Effector CD8-positive, alpha-beta T cell (primary cell): ENCODE measurements at regions not wholly inside any gene's neighbourhood (a gene's known extent, or its start where the extent isn't known, plus 50 kb on each side); places are given as distances from the start of the nearest gene placed in this dataset.

Experiments
- DNase-seq: peaks from one replicate; lab custom pipeline; 2025; lab: John Stamatoyannopoulos, UW

DNA sequence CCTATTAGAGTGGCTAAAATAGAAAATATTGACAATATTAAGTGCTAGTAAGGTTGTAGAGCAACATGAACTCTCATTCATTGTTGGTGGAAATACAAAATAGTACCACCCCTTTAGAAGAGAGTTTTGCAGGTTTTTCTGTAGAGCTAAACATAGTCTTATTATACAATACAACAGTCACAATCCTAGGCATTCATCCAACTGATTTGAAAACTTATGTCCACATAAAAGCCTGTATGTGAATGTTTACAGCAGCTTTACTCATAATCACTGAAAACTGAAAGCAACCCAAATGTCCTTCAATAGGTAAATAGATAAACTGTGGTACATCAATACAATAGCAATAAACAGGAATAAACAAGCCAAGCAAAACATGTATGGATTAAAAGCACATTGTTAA lies 127.2 kb upstream of the PRNP start:
- DNase-seq: no peak

DNA sequence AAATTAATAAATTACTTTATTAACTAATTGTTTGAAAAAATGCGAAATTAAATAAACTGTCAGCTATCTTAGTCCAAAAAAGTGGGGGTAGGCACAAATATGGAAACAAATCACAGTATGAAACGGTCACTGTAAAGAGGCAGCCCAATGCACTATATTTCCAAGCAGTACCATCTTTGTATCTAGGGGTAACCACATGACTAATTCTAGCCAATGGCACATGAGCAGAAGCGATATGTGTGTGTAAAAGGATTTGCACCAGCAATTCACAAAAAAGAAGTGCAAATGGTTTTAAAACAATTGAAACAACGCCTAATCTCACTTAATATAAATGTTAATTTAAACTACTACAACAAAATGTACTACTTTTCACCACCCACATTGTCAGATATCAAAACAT lies 129.5 kb upstream of the PRNP start:
- no peak for DNase-seq

DNA sequence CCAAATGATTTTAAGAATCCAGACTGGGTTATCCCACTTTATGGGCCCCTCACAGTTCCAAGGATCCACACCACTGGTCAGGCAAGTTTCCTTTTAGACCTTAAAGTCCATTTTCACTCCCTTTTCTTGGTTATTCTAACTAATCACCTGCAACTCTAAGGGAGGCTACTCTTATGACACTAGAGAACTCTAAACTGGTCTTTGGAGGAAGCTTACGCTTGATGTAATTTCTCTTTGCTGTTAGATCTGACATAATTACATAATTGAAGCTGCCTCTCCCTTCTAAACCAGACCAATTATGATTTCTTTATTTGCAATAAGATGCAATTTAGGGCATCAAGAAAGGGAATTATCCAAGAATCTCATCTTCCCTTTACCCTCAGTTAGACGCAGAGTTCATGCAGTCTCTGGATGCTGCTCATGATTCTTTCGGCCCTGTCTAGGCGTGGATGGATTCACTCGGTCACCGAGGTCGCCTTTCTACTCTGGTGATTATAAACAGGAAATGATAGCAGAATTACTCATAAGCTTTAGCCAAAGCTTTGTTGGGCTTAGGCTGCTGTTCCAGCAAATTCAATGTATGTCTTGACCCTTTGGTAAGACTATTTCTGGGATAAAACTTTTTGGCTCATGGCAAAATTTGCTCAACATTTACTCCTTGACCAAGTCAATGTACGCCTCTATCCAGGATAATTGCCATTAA lies 130.9 kb upstream of the PRNP start:
- no peak for DNase-seq

DNA sequence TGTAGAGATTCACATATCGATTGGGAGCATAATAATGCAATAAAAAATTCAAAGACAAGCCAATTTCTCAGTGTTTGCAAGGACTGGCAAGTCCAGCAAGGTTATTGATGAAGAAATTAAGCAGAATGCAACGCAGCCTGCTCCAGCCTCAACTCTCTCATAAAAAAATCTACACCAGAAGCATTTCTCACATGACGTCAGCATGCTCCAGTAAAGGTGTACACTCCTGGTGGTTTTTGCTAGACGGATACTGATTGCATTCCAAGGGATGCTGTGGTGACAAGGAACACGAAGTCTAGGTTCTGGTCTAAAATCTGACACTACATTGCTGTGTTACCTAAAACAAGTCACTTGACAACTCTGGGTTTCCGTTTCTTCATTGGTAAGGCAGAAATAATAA lies 131.9 kb upstream of the PRNP start:
- no peak for DNase-seq

DNA sequence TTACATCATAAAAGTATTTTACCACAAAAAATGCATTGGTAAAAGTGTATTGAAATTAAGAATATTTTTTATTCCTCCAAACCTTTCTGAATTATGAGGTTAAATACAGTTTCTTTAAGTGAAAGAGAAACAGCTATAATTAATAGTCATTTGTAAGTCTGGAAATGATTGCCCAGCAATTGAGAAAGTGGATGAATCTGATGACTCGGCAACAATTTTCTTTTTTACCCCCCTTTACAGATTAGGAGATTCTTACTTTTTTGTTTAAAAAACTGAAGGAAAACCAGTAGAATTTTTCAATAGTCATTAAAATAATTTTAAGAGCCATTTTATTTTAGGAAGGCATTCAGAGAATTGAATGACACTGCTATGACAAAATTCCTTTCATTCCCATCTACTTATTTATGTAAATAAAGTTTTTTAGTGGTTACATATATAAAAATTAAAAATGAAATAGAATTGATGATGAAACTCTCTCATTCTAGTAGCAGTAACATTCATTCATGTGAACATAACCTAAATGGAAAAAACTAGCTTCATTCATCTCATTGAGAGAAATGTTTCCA lies 134.1 kb upstream of the PRNP start:
- no peak for DNase-seq

DNA sequence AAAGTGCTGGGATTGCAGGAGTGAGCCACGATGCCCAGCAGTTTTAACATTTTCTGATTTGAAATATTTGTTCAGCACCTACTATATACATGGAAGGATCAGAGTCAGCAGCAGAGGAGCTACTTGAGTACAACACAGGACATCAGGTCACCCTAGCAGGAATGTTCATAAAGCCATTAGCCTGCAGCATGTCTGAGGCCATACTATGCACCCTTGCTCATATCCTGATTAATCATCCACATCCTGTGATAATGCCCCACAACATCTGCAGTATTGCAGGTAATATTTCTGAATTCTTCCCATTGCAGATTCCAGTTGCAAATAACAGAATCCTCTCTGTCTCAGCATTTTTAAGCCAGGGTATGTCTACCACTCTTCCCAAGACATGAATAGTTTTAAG lies 135.5 kb upstream of the PRNP start:
- no peak for DNase-seq

DNA sequence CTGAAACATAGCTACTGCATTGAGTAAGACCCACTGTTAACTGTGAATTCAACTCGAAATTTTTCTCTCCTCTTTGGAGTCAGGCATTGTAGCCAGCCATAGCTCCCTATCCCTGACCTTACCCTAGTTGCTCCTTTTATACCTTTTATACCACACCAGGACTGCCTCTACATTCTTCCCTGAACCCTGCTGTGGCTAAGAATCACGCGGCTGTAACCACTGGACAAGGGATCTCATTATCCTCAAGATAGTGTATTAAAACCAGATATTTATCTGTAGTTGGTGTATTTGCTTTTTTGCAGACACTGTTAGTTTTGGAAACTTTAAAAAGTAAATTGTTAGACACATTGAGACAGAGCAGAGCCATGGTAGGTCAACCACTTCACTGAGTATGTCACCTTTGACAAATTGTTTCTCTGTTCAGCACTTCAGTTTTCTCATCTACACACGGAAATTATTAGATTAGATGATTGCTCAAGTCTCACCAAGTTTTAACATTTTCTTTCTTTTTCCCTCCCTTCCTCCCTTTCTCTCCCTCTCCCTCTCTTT lies 136.5 kb upstream of the PRNP start:
- DNase-seq: no peak

DNA sequence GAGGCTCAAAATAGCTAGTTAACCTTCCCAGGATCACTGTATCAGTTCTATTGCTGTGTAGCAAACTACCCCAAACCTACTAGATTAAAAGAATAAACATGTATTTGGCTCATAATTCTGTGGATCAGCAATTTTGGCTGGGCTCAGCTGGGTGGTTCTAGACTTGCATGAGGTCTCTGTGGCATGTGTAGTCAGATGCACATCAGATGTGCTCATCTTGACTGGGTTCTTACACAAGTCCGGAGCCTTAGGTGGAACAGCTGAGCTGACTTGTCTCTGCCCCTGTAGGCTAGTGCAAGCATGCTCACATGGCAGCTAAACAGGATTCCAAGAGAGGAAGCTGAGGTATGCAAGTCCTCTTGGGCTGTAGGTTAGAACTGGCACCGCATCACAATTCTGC lies 137.7 kb upstream of the PRNP start:
- DNase-seq: no peak

DNA sequence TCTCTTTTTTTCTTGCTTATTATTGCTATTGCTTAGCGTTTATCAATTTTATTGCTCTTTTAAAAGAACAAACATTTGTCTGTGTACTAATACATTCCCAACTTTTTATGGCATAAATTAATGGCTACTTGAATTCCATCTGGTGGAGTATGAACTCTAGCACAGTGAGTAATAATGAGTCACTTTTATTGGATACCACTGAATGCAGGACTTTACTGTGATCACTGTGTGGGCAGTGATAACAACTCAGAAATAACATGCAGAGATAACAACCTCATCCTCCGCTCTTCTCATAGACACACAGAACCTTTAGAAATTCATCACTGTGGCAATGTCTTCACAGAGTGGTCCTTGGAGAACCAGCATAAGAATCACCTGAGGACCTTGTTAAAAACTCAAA lies 139.5 kb upstream of the PRNP start:
- DNase-seq: no peak

DNA sequence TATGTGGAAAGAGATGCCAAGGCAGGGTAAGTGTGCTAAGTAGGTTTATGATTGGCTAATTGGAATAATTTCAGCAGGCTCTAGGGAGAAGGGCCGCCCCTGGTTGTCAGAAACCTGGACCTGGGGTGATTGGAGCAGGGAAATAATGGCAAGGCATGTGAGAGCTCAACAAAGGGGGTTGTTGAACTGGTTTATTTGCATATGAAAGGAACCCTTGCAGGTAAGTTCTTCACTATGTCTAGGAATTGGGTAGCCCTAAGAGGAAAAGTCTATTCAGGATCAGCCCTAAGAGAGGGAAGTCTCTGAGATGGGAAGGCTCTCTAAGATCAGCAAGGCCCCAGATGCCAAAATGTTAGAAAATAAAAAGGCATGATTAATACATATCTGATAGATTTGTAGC lies 139.9 kb upstream of the PRNP start:
- no peak for DNase-seq

DNA sequence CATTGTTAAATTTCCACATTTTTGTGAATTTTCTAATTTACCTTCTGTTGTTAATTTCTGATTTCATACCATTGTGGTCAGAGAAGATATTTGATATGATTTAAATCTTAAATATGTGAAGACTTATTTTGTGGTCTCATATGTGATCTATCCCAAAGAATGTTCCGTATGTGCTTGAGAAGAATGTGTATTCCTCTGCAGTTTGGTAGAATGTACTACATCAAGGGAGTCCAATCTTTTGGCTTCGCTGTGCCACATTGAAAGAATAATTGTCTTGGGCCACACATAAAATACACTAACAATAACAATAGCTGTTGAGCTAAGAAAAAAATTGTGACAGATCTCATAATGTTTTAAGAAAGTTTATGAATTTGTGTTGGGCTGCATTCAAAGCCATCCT lies 140.7 kb upstream of the PRNP start:
- DNase-seq: no peak

DNA sequence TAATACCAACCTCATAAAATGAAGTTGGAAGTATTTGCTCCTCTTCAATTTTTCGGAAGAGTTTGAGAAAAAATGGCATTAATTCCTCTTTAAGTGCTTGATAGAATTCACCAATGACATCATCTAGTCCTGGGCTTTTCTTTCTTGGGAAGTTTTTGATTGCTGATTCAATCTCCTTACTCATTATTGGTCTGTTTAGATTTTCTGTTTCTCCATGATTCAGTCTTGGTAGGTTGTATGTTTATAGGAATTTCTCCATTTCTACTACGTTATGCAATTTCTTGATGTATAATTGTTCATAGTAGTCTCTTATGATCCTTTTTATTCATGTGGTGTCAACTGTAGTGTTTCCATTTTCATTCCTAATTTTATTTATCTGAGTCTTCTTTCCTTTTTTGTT lies 141.5 kb upstream of the PRNP start:
- no peak for DNase-seq

DNA sequence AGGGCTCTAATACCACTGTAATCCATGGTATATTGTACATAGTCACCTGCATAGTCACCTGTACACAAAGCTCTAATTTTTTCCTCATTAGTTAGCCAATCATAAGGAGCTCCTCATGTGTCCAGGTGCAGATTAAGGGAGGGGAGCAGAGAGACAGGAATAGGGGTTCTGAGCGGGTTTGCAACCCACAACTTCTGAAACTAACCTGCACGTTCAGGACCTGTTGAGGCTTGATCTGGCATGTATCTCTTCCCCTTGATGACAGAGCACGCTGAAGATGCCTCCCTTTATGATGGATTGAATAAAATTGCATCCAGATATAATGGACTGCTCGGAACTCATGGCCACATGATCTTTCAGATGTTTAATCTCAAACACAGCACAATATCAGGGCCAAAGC lies 144.0 kb upstream of the PRNP start:
- no peak for DNase-seq

DNA sequence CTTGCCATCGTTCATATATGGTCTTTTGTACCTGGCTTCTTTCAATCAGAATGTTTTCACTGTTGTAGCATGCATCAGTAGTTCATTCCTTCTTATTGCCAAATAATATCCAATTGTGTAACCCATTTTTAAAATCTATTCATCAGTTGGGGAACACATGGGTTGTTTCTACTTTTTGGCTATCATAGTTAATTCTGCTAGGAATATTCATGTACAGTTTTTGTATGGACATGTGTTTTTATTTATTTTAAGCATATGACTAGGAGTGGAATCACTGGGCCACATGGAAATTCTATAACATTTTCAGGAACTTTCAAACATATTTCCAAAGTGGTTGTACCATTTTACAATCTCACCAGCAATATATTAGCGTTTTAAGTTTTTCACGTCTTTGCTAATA lies 151.9 kb upstream of the PRNP start:
- DNase-seq: no peak

DNA sequence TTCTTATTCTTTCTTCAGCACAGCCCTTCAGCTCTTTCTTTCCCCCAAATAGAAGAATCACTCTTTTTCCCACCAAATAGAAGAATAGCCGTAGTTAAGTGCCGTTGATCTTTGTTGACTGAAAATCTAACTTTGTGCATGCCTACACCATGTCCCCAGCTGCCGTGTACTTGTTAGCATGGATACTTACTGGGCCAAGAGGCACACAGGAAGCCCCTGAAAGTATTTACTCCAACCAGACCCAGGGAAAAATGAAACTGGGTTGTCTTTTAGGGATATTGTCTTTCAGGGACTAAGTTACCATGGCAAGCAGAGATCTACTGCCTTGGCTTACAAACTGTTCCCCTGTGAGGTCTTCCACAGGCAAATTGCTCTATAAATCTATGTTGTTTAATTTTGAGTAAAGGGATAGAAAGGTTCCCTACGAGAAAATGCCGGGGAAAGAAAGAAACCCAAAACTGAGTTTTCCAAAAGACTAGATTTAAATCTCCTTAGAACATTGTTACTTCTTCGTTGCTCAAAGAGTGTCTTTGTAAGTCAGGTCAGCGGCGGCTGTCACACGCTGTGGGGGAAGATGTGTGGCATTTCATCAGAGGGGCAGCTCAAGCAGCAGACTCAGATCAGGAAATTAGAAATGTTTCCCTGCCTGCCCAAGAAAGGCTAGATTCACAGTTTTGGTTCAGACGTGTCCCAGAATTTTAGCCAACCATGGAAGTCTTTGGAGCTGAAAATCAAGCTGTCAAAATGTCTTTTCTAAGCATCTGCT lies 152.7 kb upstream of the PRNP start:
- no peak for DNase-seq

DNA sequence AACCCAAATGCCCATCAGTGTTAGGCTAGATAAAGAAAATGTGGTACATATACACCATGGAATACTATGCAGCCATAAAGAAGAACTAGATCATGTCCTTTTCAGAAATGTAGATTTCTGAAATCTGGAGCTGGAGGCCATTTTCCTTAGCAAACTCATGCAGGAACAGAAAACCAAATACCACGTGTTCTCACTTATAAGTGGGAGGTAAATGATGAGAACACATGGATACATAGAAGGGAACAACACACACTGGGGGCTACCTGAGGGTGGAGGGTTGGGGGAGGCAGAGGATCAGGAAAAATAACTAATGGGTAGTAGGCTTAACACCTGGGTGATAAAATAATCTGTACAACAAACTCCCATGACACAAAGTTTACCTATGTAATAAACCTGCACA lies 153.5 kb upstream of the PRNP start:
- no peak for DNase-seq

DNA sequence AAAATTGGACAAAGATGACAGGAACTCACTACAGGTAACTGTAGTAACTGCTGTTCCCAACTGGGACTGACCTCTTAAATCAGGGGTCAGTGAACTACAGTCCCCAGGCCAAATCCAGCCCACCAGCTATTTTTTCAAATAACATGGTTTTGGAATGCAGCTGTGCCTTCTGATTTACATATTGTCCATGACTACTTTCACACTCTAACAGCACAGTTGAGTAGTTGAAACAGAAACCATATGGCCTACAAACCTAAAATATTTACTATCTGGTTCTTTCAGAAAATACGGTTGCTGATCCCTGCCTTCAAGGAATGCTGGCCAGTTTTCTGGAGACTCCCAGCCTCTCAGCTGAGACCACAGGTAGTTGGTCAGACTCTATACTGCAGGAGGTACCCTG lies 161.5 kb upstream of the PRNP start:
- no peak for DNase-seq

DNA sequence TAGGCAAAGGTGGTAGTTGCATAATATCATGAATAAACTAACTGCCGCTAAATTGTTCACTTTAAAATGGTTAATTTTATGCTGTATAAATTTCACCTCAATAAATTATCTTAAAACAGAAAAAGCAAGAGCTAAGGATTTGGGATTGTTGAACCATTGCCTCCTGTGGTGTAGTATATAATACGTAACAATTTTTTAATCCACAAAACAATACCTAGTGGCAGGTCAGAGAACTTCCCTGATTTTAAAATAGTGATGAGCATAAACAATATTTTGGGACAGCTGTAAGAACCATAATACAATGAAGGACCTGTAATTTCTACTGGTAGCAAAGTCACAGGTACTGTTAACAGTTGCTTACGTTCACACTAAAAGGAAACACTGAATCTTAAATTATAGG lies 161.9 kb upstream of the PRNP start:
- no peak for DNase-seq

DNA sequence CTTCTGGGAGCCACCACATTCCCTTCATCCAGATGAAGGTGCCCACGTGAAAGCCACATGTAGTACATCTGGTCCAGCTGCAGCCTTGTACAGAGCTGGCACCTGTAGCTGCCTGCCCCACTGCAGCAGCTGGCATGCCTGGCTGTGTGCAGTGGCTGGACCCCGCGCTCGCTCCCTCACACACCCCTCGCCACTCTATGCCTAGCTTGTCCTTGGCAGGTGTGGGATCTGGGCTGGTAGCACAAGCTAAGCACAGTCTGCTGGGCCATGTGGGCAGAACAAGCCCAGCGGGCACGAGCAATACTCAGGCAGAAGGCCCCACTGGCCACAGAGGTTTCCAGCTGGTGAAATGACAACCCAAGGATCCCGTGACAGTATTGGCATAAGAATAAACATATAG lies 163.9 kb upstream of the PRNP start:
- DNase-seq: no peak

DNA sequence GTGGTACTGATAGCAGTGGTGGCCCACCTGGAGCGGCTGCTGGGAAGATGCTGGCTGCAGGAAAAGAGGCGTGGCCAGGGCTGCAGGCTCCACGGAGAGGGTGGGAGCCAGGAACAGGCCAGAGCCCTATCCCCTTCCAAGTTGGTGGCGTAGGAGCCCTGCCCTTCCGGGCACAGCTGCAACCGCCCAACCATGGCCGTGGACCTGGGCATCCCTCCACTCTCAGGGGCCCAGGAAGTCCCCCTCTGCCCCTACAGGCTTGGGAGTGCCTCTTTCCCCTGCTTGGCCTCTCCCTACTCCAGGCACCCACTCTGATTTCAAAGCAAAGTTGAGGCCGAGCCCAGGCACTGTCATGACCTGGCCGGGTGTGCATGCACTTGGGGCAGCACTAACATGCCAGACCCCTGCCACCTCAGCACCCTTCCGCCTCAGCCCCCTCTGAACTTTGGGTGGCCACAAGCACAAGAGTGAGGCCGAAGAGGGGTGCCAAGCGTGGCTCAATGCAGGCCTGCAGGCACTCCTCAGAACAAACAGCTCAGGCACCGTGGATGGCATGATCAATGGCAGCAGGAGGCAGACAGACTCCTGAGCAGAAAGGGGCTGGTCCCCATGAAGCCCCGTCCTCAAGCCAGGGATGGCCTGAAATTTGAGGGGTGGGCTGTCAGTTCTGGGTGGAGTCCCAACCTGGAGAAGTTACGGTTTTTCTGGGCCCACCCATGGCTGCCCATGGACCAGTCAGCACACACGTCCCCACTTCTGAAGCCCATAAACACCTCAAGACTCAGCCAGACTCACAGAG lies 164.9 kb upstream of the PRNP start:
- DNase-seq: no peak

DNA sequence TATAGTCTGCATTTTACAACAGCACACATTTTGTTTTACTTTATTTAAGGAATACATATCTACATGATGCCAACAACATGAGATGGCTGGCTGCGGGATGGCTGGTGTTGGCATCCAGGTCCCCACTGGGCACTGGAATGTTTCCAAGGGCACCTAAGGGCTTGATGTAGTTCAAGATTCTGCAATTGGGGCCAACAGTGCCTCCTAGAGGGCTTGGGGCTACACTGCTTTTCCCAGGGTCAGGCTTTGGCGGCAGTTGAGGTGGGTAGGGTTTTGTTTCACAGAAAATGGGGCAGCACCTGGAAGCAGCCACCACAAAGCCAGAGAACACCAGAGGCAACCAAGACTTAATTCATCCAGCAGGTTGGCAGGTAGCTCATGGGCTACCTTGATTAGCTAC lies 166.7 kb upstream of the PRNP start:
- DNase-seq: no peak

DNA sequence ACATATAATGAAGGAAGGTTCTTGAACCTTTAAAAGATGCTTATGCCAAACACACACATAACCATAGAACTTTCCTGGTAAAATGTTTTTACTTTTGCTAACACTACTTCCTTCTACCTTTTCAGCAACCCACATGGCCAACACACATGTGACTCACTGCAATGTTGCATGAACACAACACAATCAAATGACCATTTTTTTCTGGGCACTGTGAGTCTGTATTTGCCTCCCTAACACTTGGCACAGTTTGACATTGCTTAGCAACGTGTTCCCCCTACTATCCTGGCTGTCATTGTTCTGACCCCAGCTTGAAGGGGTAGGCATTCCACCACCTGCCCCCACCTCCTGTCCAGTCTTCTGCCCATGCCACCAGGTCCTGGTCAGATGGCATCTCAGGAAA lies 169.4 kb upstream of the PRNP start:
- DNase-seq: no peak
